ENCODE measurements at regions not wholly inside any gene's neighbourhood (a gene's known extent, or its start where the extent isn't known, plus 50 kb on each side); places are given as distances from the start of the nearest gene placed in this dataset.
"Not testable (repeated sequence)": the region's sequence is repeated elsewhere in the genome, so short reads cannot be mapped to it uniquely, and the experiment has no call there.

DNA sequence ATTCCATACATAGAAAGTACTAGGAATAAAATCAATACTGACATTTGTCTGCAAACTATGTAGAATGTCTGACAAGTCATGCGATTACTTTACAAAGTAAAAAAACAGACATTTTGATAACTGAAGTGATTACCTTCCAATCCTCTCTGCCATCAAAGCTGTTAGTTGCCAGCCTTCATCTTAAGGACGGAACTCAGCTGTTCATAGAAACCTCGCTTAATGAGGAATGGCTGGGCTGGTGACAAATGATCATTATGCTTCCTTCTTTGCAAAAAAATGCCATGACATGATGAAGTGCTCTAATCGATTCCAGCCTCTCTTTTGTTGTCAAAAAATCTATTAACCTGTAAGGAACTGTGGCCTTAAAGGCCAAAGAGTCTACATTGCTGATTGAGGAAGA, 1214.9 kb upstream of the IGFBP7 start:
- no peaks in the 10 kb centered on the region for H3K9me3 ChIP-seq (ENCODE audit: control insufficient read depth, insufficient read depth, low read length)
- no peak overlapping the region for H3K9ac ChIP-seq (ENCODE audit: low read depth, low read length)
- H3K4me1 ChIP-seq (ENCODE audit: insufficient read depth, low read length) = no peaks in the 10 kb centered on the region
- H3K36me3 ChIP-seq (ENCODE audit: insufficient read depth, low read length) = no peaks in the 10 kb centered on the region

- Histone ChIP-seq H3K4me1 (ENCODE audit: insufficient read depth, low read length) (no peaks in the 10 kb centered on the region), H3K9ac (ENCODE audit: low read depth, low read length) (no peak overlapping the region), H3K9me3 (ENCODE audit: control insufficient read depth, insufficient read depth, low read length) (no peaks in the 10 kb centered on the region), H3K36me3 (ENCODE audit: insufficient read depth, low read length) (no peaks in the 10 kb centered on the region)
Measured at GRCh38 chr4:58313444-58313843, 1203.3 kb upstream of the IGFBP7 start.

GRCh38 chr4:58303456-58303855, 1193.3 kb upstream of the IGFBP7 start:
- Histone ChIP-seq H3K9me3 (ENCODE audit: control insufficient read depth, insufficient read depth, low read length) (no peaks in the 10 kb centered on the region), H3K36me3 (ENCODE audit: insufficient read depth, low read length) (no peaks in the 10 kb centered on the region), H3K4me1 (ENCODE audit: insufficient read depth, low read length) (peaks cover 7% of the 10 kb centered on the region; the same call in 1 of the 2 replicates), H3K9ac (ENCODE audit: low read depth, low read length) (no peak overlapping the region)

DNA sequence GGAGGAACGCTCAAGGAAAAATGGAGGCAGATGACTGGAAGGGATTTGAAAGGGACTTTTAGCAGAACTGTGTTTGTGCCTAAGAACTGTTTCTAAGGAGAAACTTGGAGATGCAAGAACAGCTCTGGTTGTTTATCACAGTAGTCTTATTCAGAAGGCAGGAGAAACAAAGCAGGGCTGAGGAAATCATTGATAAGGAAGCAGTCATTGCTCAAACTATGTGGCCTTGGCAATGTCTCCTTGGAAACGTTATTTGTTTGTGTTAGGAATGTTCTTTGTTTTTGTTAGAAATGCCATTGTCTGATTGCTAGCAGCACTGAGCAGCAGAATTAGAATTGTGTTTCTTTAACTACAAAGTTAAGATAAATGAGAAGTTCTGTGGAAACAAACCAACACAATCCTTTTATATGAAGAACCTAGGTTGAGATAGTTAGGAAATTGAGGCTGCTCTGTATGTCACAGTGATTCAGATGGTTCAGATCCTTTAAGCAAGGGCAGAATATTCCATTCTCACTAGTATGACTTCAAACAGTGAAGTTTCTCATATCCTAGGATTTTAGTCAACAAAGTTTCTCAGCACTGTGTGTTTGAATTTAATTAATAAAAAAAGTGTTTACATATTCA, 1191.3 kb upstream of the IGFBP7 start:
- Histone ChIP-seq H3K9ac (ENCODE audit: low read depth, low read length) (no peak overlapping the region), H3K9me3 (ENCODE audit: control insufficient read depth, insufficient read depth, low read length) (no peaks in the 10 kb centered on the region), H3K4me1 (ENCODE audit: insufficient read depth, low read length) (peaks cover 7% of the 10 kb centered on the region; the same call in 1 of the 2 replicates), H3K36me3 (ENCODE audit: insufficient read depth, low read length) (no peaks in the 10 kb centered on the region)

GRCh38 chr4:58286335-58286734, 1176.2 kb upstream of the IGFBP7 start:
- no peaks in the 10 kb centered on the region for H3K36me3 ChIP-seq (ENCODE audit: insufficient read depth, low read length)
- no peak overlapping the region for H3K9ac ChIP-seq (ENCODE audit: low read depth, low read length)
- no peaks in the 10 kb centered on the region for H3K9me3 ChIP-seq (ENCODE audit: control insufficient read depth, insufficient read depth, low read length)
- H3K4me1 ChIP-seq (ENCODE audit: insufficient read depth, low read length) = no peaks in the 10 kb centered on the region

- not testable (repeated sequence) for H3K4me1 ChIP-seq (ENCODE audit: insufficient read depth, low read length); H3K9me3 ChIP-seq (ENCODE audit: control insufficient read depth, insufficient read depth, low read length); H3K9ac ChIP-seq (ENCODE audit: low read depth, low read length); H3K36me3 ChIP-seq (ENCODE audit: insufficient read depth, low read length)
Measured at GRCh38 chr4:58280928-58281327, 1170.7 kb upstream of the IGFBP7 start.

GRCh38 chr4:58275856-58276255, 1165.7 kb upstream of the IGFBP7 start:
- no peak overlapping the region for H3K9ac ChIP-seq (ENCODE audit: low read depth, low read length)
- H3K36me3 ChIP-seq (ENCODE audit: insufficient read depth, low read length) = no peaks in the 10 kb centered on the region
- H3K9me3 ChIP-seq (ENCODE audit: control insufficient read depth, insufficient read depth, low read length) = no peaks in the 10 kb centered on the region
- no peaks in the 10 kb centered on the region for H3K4me1 ChIP-seq (ENCODE audit: insufficient read depth, low read length)

DNA sequence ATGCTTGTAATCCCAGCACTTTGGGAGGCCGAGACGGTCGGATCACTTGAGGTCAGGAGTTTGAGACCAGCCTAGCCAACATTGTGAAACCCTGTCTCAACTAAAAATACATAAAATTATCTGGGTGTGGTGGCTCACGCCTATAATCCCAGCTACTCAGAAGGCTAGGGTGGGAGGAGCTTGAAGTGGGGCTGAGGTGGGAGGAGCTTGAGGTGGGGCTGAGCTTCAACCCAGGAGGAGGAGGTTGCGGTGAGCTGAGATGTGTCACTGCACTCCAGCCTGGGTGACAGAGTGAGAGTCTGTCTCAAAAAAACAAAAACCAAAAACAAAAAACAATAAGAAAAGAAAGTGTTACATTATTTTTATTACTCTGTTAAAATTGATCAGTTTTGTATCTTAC, 1164.4 kb upstream of the IGFBP7 start:
- Histone ChIP-seq H3K9me3 (ENCODE audit: control insufficient read depth, insufficient read depth, low read length) (no peaks in the 10 kb centered on the region; the same call in 1 of the 2 replicates), H3K4me1 (ENCODE audit: insufficient read depth, low read length) (no peaks in the 10 kb centered on the region), H3K36me3 (ENCODE audit: insufficient read depth, low read length) (no peaks in the 10 kb centered on the region), H3K9ac (ENCODE audit: low read depth, low read length) (no peak overlapping the region)

DNA sequence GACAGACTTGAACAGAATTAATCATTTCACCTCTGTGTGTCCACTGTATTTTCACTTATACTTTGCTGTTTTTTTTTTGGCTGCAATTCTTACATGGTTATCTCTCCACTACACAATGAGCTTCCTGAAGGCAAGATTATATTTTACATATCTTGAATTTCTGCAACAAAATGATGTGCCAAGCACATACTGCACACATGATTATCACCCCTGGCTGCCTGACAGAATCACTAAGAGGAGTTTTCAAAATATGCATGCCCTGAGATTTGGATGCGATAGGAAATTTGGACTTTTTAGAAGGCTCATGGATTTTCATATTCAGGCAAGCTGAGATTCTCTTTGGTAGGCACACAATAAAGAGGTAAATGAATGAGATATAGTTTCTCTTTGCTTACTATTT, 1162.1 kb upstream of the IGFBP7 start:
- H3K4me1 ChIP-seq (ENCODE audit: insufficient read depth, low read length) = no peaks in the 10 kb centered on the region
- no peak overlapping the region for H3K9ac ChIP-seq (ENCODE audit: low read depth, low read length)
- no peaks in the 10 kb centered on the region for H3K36me3 ChIP-seq (ENCODE audit: insufficient read depth, low read length)
- no peaks in the 10 kb centered on the region; the same call in 1 of the 2 replicates for H3K9me3 ChIP-seq (ENCODE audit: control insufficient read depth, insufficient read depth, low read length)

GRCh38 chr4:58265734-58266133, 1155.5 kb upstream of the IGFBP7 start:
- Histone ChIP-seq H3K4me1 (ENCODE audit: insufficient read depth, low read length) (no peaks in the 10 kb centered on the region), H3K36me3 (ENCODE audit: insufficient read depth, low read length) (no peaks in the 10 kb centered on the region), H3K9ac (ENCODE audit: low read depth, low read length) (no peak overlapping the region), H3K9me3 (ENCODE audit: control insufficient read depth, insufficient read depth, low read length) (no peaks in the 10 kb centered on the region; the same call in 1 of the 2 replicates)

GRCh38 chr4:58261526-58261925, 1151.3 kb upstream of the IGFBP7 start:
- no peak overlapping the region for H3K9ac ChIP-seq (ENCODE audit: low read depth, low read length)
- no peaks in the 10 kb centered on the region for H3K9me3 ChIP-seq (ENCODE audit: control insufficient read depth, insufficient read depth, low read length)
- H3K36me3 ChIP-seq (ENCODE audit: insufficient read depth, low read length) = no peaks in the 10 kb centered on the region
- H3K4me1 ChIP-seq (ENCODE audit: insufficient read depth, low read length) = no peaks in the 10 kb centered on the region

DNA sequence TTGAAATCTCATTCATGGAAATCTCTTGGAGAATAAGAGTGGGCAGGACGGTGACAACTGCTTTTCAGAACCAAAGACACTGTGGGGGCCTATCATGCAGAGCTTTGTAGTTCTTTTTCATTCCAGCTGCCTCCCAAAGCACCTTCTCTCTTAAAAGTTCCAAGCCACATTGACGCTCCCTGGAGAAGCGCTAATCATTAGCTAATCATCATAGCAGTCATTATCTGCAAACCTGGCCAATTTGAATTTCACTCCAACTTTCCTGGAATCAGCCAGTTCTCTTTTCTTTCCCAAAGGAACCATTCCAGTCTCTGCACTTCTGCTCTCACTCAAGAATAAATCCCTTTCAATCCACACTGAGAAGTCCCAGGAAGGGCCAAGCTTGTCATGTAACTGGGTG, 1144.1 kb upstream of the IGFBP7 start:
- Histone ChIP-seq H3K9me3 (ENCODE audit: control insufficient read depth, insufficient read depth, low read length) (no peaks in the 10 kb centered on the region), H3K9ac (ENCODE audit: low read depth, low read length) (no peak overlapping the region), H3K4me1 (ENCODE audit: insufficient read depth, low read length) (no peaks in the 10 kb centered on the region), H3K36me3 (ENCODE audit: insufficient read depth, low read length) (no peaks in the 10 kb centered on the region)

DNA sequence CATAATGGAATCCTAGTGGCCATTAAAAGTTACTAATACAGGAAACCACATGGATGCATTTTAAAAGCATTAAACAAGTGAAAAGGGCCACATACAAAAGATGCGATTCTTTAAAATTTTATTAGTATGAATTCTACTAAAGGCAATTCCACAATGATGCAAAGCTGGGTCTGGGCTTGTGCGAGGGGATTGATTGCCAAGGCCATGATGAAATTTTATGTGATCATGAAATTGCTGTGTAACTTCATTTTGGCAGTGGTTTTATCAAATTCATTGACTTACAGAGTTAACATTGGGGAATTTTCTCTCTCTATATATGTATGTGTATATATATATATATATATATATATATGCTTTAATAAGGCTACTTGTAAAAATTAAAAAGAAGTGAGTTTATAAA, 1142.5 kb upstream of the IGFBP7 start:
- H3K4me1 ChIP-seq (ENCODE audit: insufficient read depth, low read length) = no peaks in the 10 kb centered on the region
- H3K9me3 ChIP-seq (ENCODE audit: control insufficient read depth, insufficient read depth, low read length) = no peaks in the 10 kb centered on the region
- no peak overlapping the region for H3K9ac ChIP-seq (ENCODE audit: low read depth, low read length)
- no peaks in the 10 kb centered on the region for H3K36me3 ChIP-seq (ENCODE audit: insufficient read depth, low read length)

DNA sequence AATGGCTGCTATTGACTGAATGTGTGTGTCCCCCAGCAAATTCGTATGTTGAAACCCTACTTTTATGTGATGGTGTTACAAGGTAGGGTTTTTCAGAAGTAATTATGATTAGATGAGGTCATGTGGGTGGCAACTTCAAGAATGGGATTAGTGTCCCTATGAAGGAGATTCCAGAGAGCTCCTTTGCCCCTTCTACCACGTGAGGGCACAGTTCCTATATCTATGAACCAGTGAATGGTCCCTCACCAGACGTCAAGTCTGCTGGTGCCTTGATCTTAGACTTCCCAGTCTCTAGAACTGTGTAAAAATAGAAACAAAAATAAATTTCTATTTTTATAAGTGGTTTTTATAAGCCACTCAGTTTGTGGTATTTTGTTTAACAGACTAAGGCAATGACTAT, 1137.6 kb upstream of the IGFBP7 start:
- Histone ChIP-seq H3K36me3 (ENCODE audit: insufficient read depth, low read length) (no peaks in the 10 kb centered on the region), H3K9me3 (ENCODE audit: control insufficient read depth, insufficient read depth, low read length) (no peaks in the 10 kb centered on the region), H3K4me1 (ENCODE audit: insufficient read depth, low read length) (no peaks in the 10 kb centered on the region), H3K9ac (ENCODE audit: low read depth, low read length) (no peak overlapping the region)

DNA sequence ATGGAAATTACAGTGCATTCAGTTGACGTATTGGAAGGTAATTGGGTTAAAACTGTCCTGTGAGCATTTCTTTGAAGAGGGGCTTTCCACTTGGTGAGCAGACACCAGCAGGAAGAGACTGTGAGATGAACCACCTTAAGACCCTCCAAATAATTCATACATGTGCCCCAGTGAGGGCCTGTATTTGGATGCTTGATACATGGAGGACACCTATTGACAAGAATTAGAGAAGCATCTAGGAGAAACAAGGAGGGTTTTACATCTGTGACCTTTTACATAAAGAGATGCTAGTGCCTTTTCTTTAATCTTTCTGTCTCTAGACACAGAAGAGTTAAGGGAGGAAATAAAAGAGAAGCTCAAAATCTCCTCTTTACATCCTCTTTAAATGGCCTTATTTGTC, 1115.3 kb upstream of the IGFBP7 start:
- Histone ChIP-seq H3K36me3 (ENCODE audit: insufficient read depth, low read length) (no peaks in the 10 kb centered on the region), H3K9ac (ENCODE audit: low read depth, low read length) (no peak overlapping the region), H3K9me3 (ENCODE audit: control insufficient read depth, insufficient read depth, low read length) (peaks cover 2% of the 10 kb centered on the region), H3K4me1 (ENCODE audit: insufficient read depth, low read length) (no peaks in the 10 kb centered on the region)

GRCh38 chr4:58219179-58219578, 1109.0 kb upstream of the IGFBP7 start:
- Histone ChIP-seq H3K9me3 (ENCODE audit: control insufficient read depth, insufficient read depth, low read length) (peaks cover 2% of the 10 kb centered on the region), H3K36me3 (ENCODE audit: insufficient read depth, low read length) (no peaks in the 10 kb centered on the region), H3K9ac (ENCODE audit: low read depth, low read length) (no peak overlapping the region), H3K4me1 (ENCODE audit: insufficient read depth, low read length) (peaks cover 4% of the 10 kb centered on the region)

All from ES-I3 (cell line).